Skeletal muscle tissue (tissue), 3 donors: ENCODE measurements at regions not wholly inside any gene's neighbourhood (a gene's known extent, or its start where the extent isn't known, plus 50 kb on each side); places are given as distances from the start of the nearest gene placed in this dataset.

Experiments
- H3K27ac ChIP-seq: one replicate; pipeline ENCODE4 v1.7.0; 2013; ENCODE audit warnings: mild to moderate bottlenecking, low read depth, low read length, inconsistent platforms
- H3K27me3 ChIP-seq, 3 donors: one replicate each; pipeline ENCODE4 v1.7.0; 2013; ENCODE audit warnings: low read length in 3 of 3; ENCODE audit not compliant: control insufficient read depth in 3 of 3, insufficient read depth in 3 of 3
- H3K36me3 ChIP-seq, 3 donors: one replicate each; pipeline ENCODE4 v1.7.0; 2013; ENCODE audit warnings: low read length in 3 of 3; ENCODE audit not compliant: control insufficient read depth in 3 of 3, insufficient read depth in 3 of 3
- H3K4me1 ChIP-seq, 3 donors: one replicate each; pipeline ENCODE4 v1.7.0; 2013; ENCODE audit warnings: low read length in 3 of 3, mild to moderate bottlenecking in 3 of 3; ENCODE audit not compliant: control insufficient read depth in 3 of 3, insufficient read depth in 3 of 3
- H3K4me3 ChIP-seq, 3 donors: one replicate each; pipeline ENCODE4 v1.7.0; 2013; ENCODE audit warnings: low read length in 3 of 3
- H3K9ac ChIP-seq, 3 donors: one replicate each; pipeline ENCODE4 v1.7.0; 2013; ENCODE audit warnings: low read length in 3 of 3, mild to moderate bottlenecking in 3 of 3, moderate library complexity in 2 of 3, low read depth in 1 of 3
- H3K9me3 ChIP-seq, 3 donors: one replicate each; pipeline ENCODE4 v1.7.0; 2013; ENCODE audit warnings: low read length in 3 of 3; ENCODE audit not compliant: control insufficient read depth in 3 of 3
- donor health status: Osteomylitis.

- H3K4me1 ChIP-seq = no peaks in the 10 kb centered on the region
- no peak overlapping the region for H3K4me3 ChIP-seq
- no peak overlapping the region for H3K27ac ChIP-seq
- H3K27me3 ChIP-seq = peaks cover 0 to 4% (median 4%) of the 10 kb centered on the region in 3 donors
- no peaks in the 10 kb centered on the region for H3K36me3 ChIP-seq
- H3K9ac ChIP-seq = no peak overlapping the region
- no peaks in the 10 kb centered on the region for H3K9me3 ChIP-seq
Observed at GRCh38 chr13:29943686-29944085, 93.3 kb upstream of the UBL3 start.

GRCh38 chr13:29943273-29943672, 92.9 kb upstream of the UBL3 start:
- Histone ChIP-seq H3K9me3 (no peaks in the 10 kb centered on the region), H3K9ac (no peak overlapping the region), H3K36me3 (no peaks in the 10 kb centered on the region), H3K27ac (no peak overlapping the region), H3K4me3 (no peak overlapping the region), H3K27me3 (peaks cover 2 to 7% (median 3%) of the 10 kb centered on the region in 3 donors), H3K4me1 (no peaks in the 10 kb centered on the region)

GRCh38 chr13:29940715-29941114, 90.3 kb upstream of the UBL3 start:
- no peaks in the 10 kb centered on the region for H3K4me1 ChIP-seq
- no peaks in the 10 kb centered on the region for H3K36me3 ChIP-seq
- H3K9ac ChIP-seq = no peak overlapping the region
- H3K9me3 ChIP-seq = no peaks in the 10 kb centered on the region
- no peak overlapping the region for H3K27ac ChIP-seq
- H3K27me3 ChIP-seq = peaks cover 3 to 23% (median 3%) of the 10 kb centered on the region in 3 donors
- H3K4me3 ChIP-seq = no peak overlapping the region

- H3K27me3 ChIP-seq = peaks cover 3 to 23% (median 3%) of the 10 kb centered on the region in 3 donors
- no peaks in the 10 kb centered on the region for H3K36me3 ChIP-seq
- no peak overlapping the region for H3K4me3 ChIP-seq
- H3K9me3 ChIP-seq = no peaks in the 10 kb centered on the region
- no peak overlapping the region for H3K27ac ChIP-seq
- H3K4me1 ChIP-seq = no peaks in the 10 kb centered on the region
- H3K9ac ChIP-seq = no peak overlapping the region
Observed at GRCh38 chr13:29939158-29939557, 88.7 kb upstream of the UBL3 start.

- H3K4me3 ChIP-seq = no peak overlapping the region
- H3K36me3 ChIP-seq = no peaks in the 10 kb centered on the region
- peaks cover 3 to 23% (median 3%) of the 10 kb centered on the region in 3 donors for H3K27me3 ChIP-seq
- H3K27ac ChIP-seq = no peak overlapping the region
- no peaks in the 10 kb centered on the region for H3K9me3 ChIP-seq
- no peak overlapping the region for H3K9ac ChIP-seq
- H3K4me1 ChIP-seq = no peaks in the 10 kb centered on the region
Observed at GRCh38 chr13:29937841-29938240, 87.4 kb upstream of the UBL3 start.

- Histone ChIP-seq H3K27ac (no peak overlapping the region), H3K27me3 (peaks cover 3 to 23% (median 3%) of the 10 kb centered on the region in 3 donors), H3K9ac (no peak overlapping the region), H3K4me1 (no peaks in the 10 kb centered on the region), H3K4me3 (no peak overlapping the region), H3K9me3 (peaks cover 0 to 2% (median 0%) of the 10 kb centered on the region in 3 donors), H3K36me3 (no peaks in the 10 kb centered on the region)
Observed at GRCh38 chr13:29937379-29937778, 87.0 kb upstream of the UBL3 start.

GRCh38 chr13:29936956-29937355, 86.5 kb upstream of the UBL3 start:
- H3K27me3 ChIP-seq = peaks cover 3 to 23% (median 3%) of the 10 kb centered on the region in 3 donors
- H3K9me3 ChIP-seq = peaks cover 0 to 5% (median 0%) of the 10 kb centered on the region in 3 donors
- H3K27ac ChIP-seq = no peak overlapping the region
- H3K36me3 ChIP-seq = no peaks in the 10 kb centered on the region
- H3K4me3 ChIP-seq = no peak overlapping the region
- no peak overlapping the region for H3K9ac ChIP-seq
- H3K4me1 ChIP-seq = no peaks in the 10 kb centered on the region

GRCh38 chr13:29936051-29936813, 85.8 kb upstream of the UBL3 start:
- Histone ChIP-seq H3K4me3 (no peak overlapping the region), H3K36me3 (no peaks in the 10 kb centered on the region), H3K27ac (no peak overlapping the region)

GRCh38 chr13:29935309-29935981, 85.0 kb upstream of the UBL3 start:
- H3K4me3 ChIP-seq = no peak overlapping the region

More at GRCh38 chr13:29936051-29936813, 85.8 kb upstream of the UBL3 start:
- Histone ChIP-seq H3K9ac (no peak overlapping the region), H3K27me3 (peaks cover 3 to 23% (median 3%) of the 10 kb centered on the region in 3 donors), H3K4me1 (no peaks in the 10 kb centered on the region), H3K9me3 (peaks cover 0 to 5% (median 0%) of the 10 kb centered on the region in 3 donors)

More at GRCh38 chr13:29935309-29935981, 85.0 kb upstream of the UBL3 start:
- H3K9me3 ChIP-seq = peaks cover 0 to 5% (median 0%) of the 10 kb centered on the region in 3 donors
- no peak overlapping the region for H3K9ac ChIP-seq
- H3K27me3 ChIP-seq = peaks cover 3 to 23% (median 3%) of the 10 kb centered on the region in 3 donors
- H3K4me1 ChIP-seq = no peaks in the 10 kb centered on the region
- H3K36me3 ChIP-seq = no peaks in the 10 kb centered on the region
- H3K27ac ChIP-seq = no peak overlapping the region
